SJCRH30 (cell line): ENCODE measurements at regions not wholly inside any gene's neighbourhood (a gene's known extent, or its start where the extent isn't known, plus 50 kb on each side); places are given as distances from the start of the nearest gene placed in this dataset.

Source experiments
- DNase-seq, 2 experiments: peaks; one replicate each; pipeline ENCODE4 v3.0.0-alpha.2; 2015 to 2020
- H3K27ac ChIP-seq: fragments of 250-450 bp; sonication (Bioruptor Pico); 2 replicates; pipeline ENCODE4 v1.5.1; 2020; ENCODE audit warnings: mild to moderate bottlenecking, moderate library complexity
- H3K27me3 ChIP-seq: fragments of 250-450 bp; sonication (Bioruptor Pico); 2 replicates; pipeline ENCODE4 v1.5.1; 2020; ENCODE audit warnings: mild to moderate bottlenecking, moderate library complexity
- H3K36me3 ChIP-seq: fragments of 250-450 bp; sonication (Bioruptor Pico); 2 replicates; pipeline ENCODE4 v1.5.1; 2020; ENCODE audit warnings: mild to moderate bottlenecking, moderate library complexity
- H3K4me1 ChIP-seq: fragments of 250-450 bp; sonication (Bioruptor Pico); 2 replicates; pipeline ENCODE4 v1.5.1; 2020; ENCODE audit warnings: mild to moderate bottlenecking, moderate library complexity
- H3K4me3 ChIP-seq: fragments of 250-450 bp; sonication (Bioruptor Pico); 2 replicates; pipeline ENCODE4 v1.5.1; 2020; ENCODE audit warnings: mild to moderate bottlenecking, moderate library complexity
- H3K9me3 ChIP-seq: fragments of 250-450 bp; sonication (Bioruptor Pico); replicated peaks from 2 replicates; pipeline ENCODE4 v1.5.1; 2020; ENCODE audit warnings: mild to moderate bottlenecking, moderate library complexity

GRCh38 chr17:36856222-36856621, 81.1 kb upstream of the LHX1 start:
- H3K9me3 ChIP-seq: no peaks in the 10 kb centered on the region
- H3K27ac ChIP-seq: no peak overlapping the region
- no peak for DNase-seq
- no peaks in the 10 kb centered on the region for H3K36me3 ChIP-seq
- H3K4me1 ChIP-seq: peaks cover under 1% of the 10 kb centered on the region; the same call in 1 of the 2 replicates
- no peak overlapping the region for H3K4me3 ChIP-seq
- peaks cover 8% of the 10 kb centered on the region for H3K27me3 ChIP-seq

GRCh38 chr17:36856903-36857381, 80.3 kb upstream of the LHX1 start:
- no peaks in the 10 kb centered on the region for H3K4me1 ChIP-seq
- DNase-seq: no peak
- no peak overlapping the region for H3K4me3 ChIP-seq
- no peak overlapping the region for H3K27ac ChIP-seq
- H3K9me3 ChIP-seq: no peaks in the 10 kb centered on the region
- H3K27me3 ChIP-seq: peaks cover 8% of the 10 kb centered on the region
- H3K36me3 ChIP-seq: no peaks in the 10 kb centered on the region

GRCh38 chr17:36857698-36858097, 79.6 kb upstream of the LHX1 start:
- Histone ChIP-seq H3K4me3 (no peak overlapping the region), H3K27ac (no peak overlapping the region), H3K27me3 (peaks cover 8% of the 10 kb centered on the region), H3K9me3 (no peaks in the 10 kb centered on the region), H3K4me1 (no peaks in the 10 kb centered on the region), H3K36me3 (no peaks in the 10 kb centered on the region)
- DNase-seq: no peak

- H3K36me3 ChIP-seq: no peaks in the 10 kb centered on the region
- H3K9me3 ChIP-seq: no peaks in the 10 kb centered on the region
- no peak overlapping the region for H3K27ac ChIP-seq
- H3K27me3 ChIP-seq: peaks cover 8% of the 10 kb centered on the region
- H3K4me1 ChIP-seq: no peaks in the 10 kb centered on the region
- H3K4me3 ChIP-seq: no peak overlapping the region
- DNase-seq: no peak
Measured at GRCh38 chr17:36858119-36859002, 78.9 kb upstream of the LHX1 start.

- H3K36me3 ChIP-seq: no peaks in the 10 kb centered on the region
- no peak for DNase-seq
- peaks cover 8% of the 10 kb centered on the region for H3K27me3 ChIP-seq
- H3K27ac ChIP-seq: no peak overlapping the region
- H3K4me3 ChIP-seq: no peak overlapping the region
- H3K9me3 ChIP-seq: no peaks in the 10 kb centered on the region
- H3K4me1 ChIP-seq: no peaks in the 10 kb centered on the region
Measured at GRCh38 chr17:36859003-36859300, 78.3 kb upstream of the LHX1 start.

- Histone ChIP-seq H3K27me3 (peaks cover 8% of the 10 kb centered on the region), H3K4me1 (no peaks in the 10 kb centered on the region), H3K36me3 (no peaks in the 10 kb centered on the region), H3K27ac (no peak overlapping the region), H3K4me3 (no peak overlapping the region), H3K9me3 (no peaks in the 10 kb centered on the region)
- DNase-seq: peak in 1 of 2 experiments; percentile 20
Measured at GRCh38 chr17:36859706-36860105, 77.6 kb upstream of the LHX1 start.

- Histone ChIP-seq H3K9me3 (no peaks in the 10 kb centered on the region), H3K27ac (no peak overlapping the region), H3K27me3 (no peaks in the 10 kb centered on the region; the same call in 1 of the 2 replicates), H3K4me1 (no peaks in the 10 kb centered on the region), H3K4me3 (no peak overlapping the region), H3K36me3 (no peaks in the 10 kb centered on the region)
- no peak for DNase-seq
Measured at GRCh38 chr17:36861531-36861930, 75.7 kb upstream of the LHX1 start.

- Histone ChIP-seq H3K27ac (no peak overlapping the region), H3K4me3 (no peak overlapping the region), H3K9me3 (no peaks in the 10 kb centered on the region), H3K36me3 (no peaks in the 10 kb centered on the region), H3K4me1 (no peaks in the 10 kb centered on the region), H3K27me3 (no peaks in the 10 kb centered on the region; the same call in 1 of the 2 replicates)
- no peak for DNase-seq
Measured at GRCh38 chr17:36862116-36862920, 75.0 kb upstream of the LHX1 start.

- H3K27ac ChIP-seq: no peak overlapping the region
- no peak for DNase-seq
- H3K36me3 ChIP-seq: no peaks in the 10 kb centered on the region
- H3K4me3 ChIP-seq: no peak overlapping the region
- H3K4me1 ChIP-seq: no peaks in the 10 kb centered on the region
- H3K9me3 ChIP-seq: no peaks in the 10 kb centered on the region
- H3K27me3 ChIP-seq: no peaks in the 10 kb centered on the region; the same call in 1 of the 2 replicates
Measured at GRCh38 chr17:36863131-36863530, 74.1 kb upstream of the LHX1 start.

- DNase-seq: no peak
- H3K36me3 ChIP-seq: no peaks in the 10 kb centered on the region
- no peak overlapping the region for H3K27ac ChIP-seq
- no peaks in the 10 kb centered on the region for H3K9me3 ChIP-seq
- no peaks in the 10 kb centered on the region for H3K4me1 ChIP-seq
- no peak overlapping the region for H3K4me3 ChIP-seq
- no peaks in the 10 kb centered on the region; the same call in 1 of the 2 replicates for H3K27me3 ChIP-seq
Measured at GRCh38 chr17:36863676-36864612, 73.3 kb upstream of the LHX1 start.

GRCh38 chr17:36864827-36865430, 72.3 kb upstream of the LHX1 start:
- Histone ChIP-seq H3K9me3 (no peaks in the 10 kb centered on the region), H3K4me1 (no peaks in the 10 kb centered on the region), H3K27ac (no peak overlapping the region), H3K36me3 (no peaks in the 10 kb centered on the region), H3K4me3 (no peak overlapping the region), H3K27me3 (no peaks in the 10 kb centered on the region; the same call in 1 of the 2 replicates)
- DNase-seq: no peak

- H3K4me1 ChIP-seq: no peaks in the 10 kb centered on the region
- no peaks in the 10 kb centered on the region for H3K36me3 ChIP-seq
- no peaks in the 10 kb centered on the region for H3K27me3 ChIP-seq
- no peaks in the 10 kb centered on the region for H3K9me3 ChIP-seq
- no peak for DNase-seq
- H3K4me3 ChIP-seq: no peak overlapping the region
- H3K27ac ChIP-seq: no peak overlapping the region
Measured at GRCh38 chr17:36867716-36868341, 69.4 kb upstream of the LHX1 start.

GRCh38 chr17:36868777-36869176, 68.5 kb upstream of the LHX1 start:
- no peaks in the 10 kb centered on the region for H3K27me3 ChIP-seq
- no peak for DNase-seq
- no peaks in the 10 kb centered on the region for H3K36me3 ChIP-seq
- no peak overlapping the region for H3K27ac ChIP-seq
- H3K4me1 ChIP-seq: no peaks in the 10 kb centered on the region
- H3K9me3 ChIP-seq: no peaks in the 10 kb centered on the region
- no peak overlapping the region for H3K4me3 ChIP-seq

- H3K4me1 ChIP-seq: no peaks in the 10 kb centered on the region
- DNase-seq: no peak
- no peaks in the 10 kb centered on the region for H3K27me3 ChIP-seq
- H3K27ac ChIP-seq: no peak overlapping the region
- H3K9me3 ChIP-seq: no peaks in the 10 kb centered on the region
- H3K36me3 ChIP-seq: no peaks in the 10 kb centered on the region
- H3K4me3 ChIP-seq: no peak overlapping the region
Measured at GRCh38 chr17:36869441-36869840, 67.8 kb upstream of the LHX1 start.
